ENCODE measurements at regions not wholly inside any gene's neighbourhood (a gene's known extent, or its start where the extent isn't known, plus 50 kb on each side); places are given as distances from the start of the nearest gene placed in this dataset.

- DNase-seq (ENCODE audit: low read depth) (no peak), FAIRE-seq (peak; percentile 77)
- Histone ChIP-seq H3K4me3 (ENCODE audit: low read depth, low read length) (no peak overlapping the region), H3K36me3 (ENCODE audit: control insufficient read depth, insufficient read depth, low read length) (no peaks in the 10 kb centered on the region), H3K27me3 (ENCODE audit: control insufficient read depth, insufficient read depth, low read length) (no peaks in the 10 kb centered on the region)
- TF ChIP-seq CTCF (IDR thresholded peaks at IDR 0.05; ENCODE audit: insufficient read depth, low read length, severe bottlenecking), result no peak
Observed at GRCh38 chr10:4066581-4067390, 281.8 kb upstream of the KLF6 start.

DNA sequence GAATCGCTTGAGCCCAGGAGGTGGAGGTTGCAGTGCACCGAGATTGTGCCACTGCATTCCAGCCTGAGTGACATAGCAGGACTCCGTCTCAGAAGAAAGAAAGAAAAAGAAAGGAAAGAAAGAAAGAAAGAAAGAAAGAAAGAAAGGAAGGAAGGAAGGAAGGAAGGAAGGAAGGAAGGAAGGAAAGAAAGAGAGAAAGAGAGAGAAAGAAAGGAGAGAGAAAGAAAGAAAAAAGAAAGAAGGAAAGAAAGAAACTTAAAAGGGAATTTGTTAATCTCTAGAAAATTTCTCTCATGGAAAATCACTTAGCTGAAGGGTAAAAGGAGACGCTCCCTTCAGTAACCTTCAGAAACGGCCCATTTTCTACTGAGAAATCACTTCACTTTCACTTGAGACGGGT, 279.5 kb upstream of the KLF6 start:
- FAIRE-seq (no peak), DNase-seq (ENCODE audit: low read depth) (no peak)
- no peak overlapping the region for H3K4me3 ChIP-seq (ENCODE audit: low read depth, low read length)
- no peaks in the 10 kb centered on the region for H3K27me3 ChIP-seq (ENCODE audit: control insufficient read depth, insufficient read depth, low read length)
- H3K36me3 ChIP-seq (ENCODE audit: control insufficient read depth, insufficient read depth, low read length), result no peaks in the 10 kb centered on the region
- no peak for TF ChIP-seq CTCF (IDR thresholded peaks at IDR 0.05; ENCODE audit: insufficient read depth, low read length, severe bottlenecking)

- Histone ChIP-seq H3K4me3 (ENCODE audit: low read depth, low read length) (no peak overlapping the region), H3K27me3 (ENCODE audit: control insufficient read depth, insufficient read depth, low read length) (no peaks in the 10 kb centered on the region), H3K36me3 (ENCODE audit: control insufficient read depth, insufficient read depth, low read length) (no peaks in the 10 kb centered on the region)
- DNase-seq (ENCODE audit: low read depth) (no peak), FAIRE-seq (no peak)
- TF ChIP-seq CTCF (IDR thresholded peaks at IDR 0.05; ENCODE audit: insufficient read depth, low read length, severe bottlenecking), result no peak
Observed at GRCh38 chr10:4063717-4064116, 278.7 kb upstream of the KLF6 start.

- Histone ChIP-seq H3K27me3 (ENCODE audit: control insufficient read depth, insufficient read depth, low read length) (no peaks in the 10 kb centered on the region), H3K4me3 (ENCODE audit: low read depth, low read length) (no peak overlapping the region), H3K36me3 (ENCODE audit: control insufficient read depth, insufficient read depth, low read length) (no peaks in the 10 kb centered on the region)
- DNase-seq (ENCODE audit: low read depth), result no peak
- no peak for TF ChIP-seq CTCF (IDR thresholded peaks at IDR 0.05; ENCODE audit: insufficient read depth, low read length, severe bottlenecking)
- no peak for FAIRE-seq
Observed at GRCh38 chr10:4062751-4063150, 277.7 kb upstream of the KLF6 start.

GRCh38 chr10:4062072-4062471, 277.1 kb upstream of the KLF6 start:
- DNase-seq (ENCODE audit: low read depth) (no peak), FAIRE-seq (no peak)
- Histone ChIP-seq H3K36me3 (ENCODE audit: control insufficient read depth, insufficient read depth, low read length) (no peaks in the 10 kb centered on the region), H3K27me3 (ENCODE audit: control insufficient read depth, insufficient read depth, low read length) (no peaks in the 10 kb centered on the region), H3K4me3 (ENCODE audit: low read depth, low read length) (no peak overlapping the region)
- TF ChIP-seq CTCF (IDR thresholded peaks at IDR 0.05; ENCODE audit: insufficient read depth, low read length, severe bottlenecking), result no peak

All from bronchial epithelial cell (primary cell).